DOHH2 (cell line): ENCODE measurements at regions not wholly inside any gene's neighbourhood (a gene's known extent, or its start where the extent isn't known, plus 50 kb on each side); places are given as distances from the start of the nearest gene placed in this dataset.
A peak's percentile ranks its signal among the peaks of the same experiment; 100 is the strongest.

Source experiments
- H3F3A ChIP-seq: fragments of 200-600 bp; sonication (generic), shearing (Covaris generic); 2 replicates; pipeline ENCODE4 v1.6.0; 2016; ENCODE audit warnings: antibody characterized with exemption, mild to moderate bottlenecking; ENCODE audit not compliant: control insufficient read depth, insufficient read depth
- H3K27ac ChIP-seq: fragments of 200-600 bp; sonication (generic); 2 replicates; pipeline ENCODE4 v1.5.1; 2014; ENCODE audit warnings: low read depth, mild to moderate bottlenecking, low read length, moderate library complexity
- H3K27me3 ChIP-seq: fragments of 200-600 bp; sonication (generic); 2 replicates; pipeline ENCODE4 v1.6.1; 2014; ENCODE audit warnings: mild to moderate bottlenecking, low read length, mixed read lengths; ENCODE audit not compliant: control insufficient read depth
- H3K36me3 ChIP-seq: fragments of 200-600 bp; sonication (generic); 2 replicates; pipeline ENCODE4 v1.6.1; 2014; ENCODE audit warnings: mild to moderate bottlenecking, low read length, moderate library complexity, mixed read lengths; ENCODE audit not compliant: control insufficient read depth
- H3K4me1 ChIP-seq: fragments of 200-600 bp; sonication (generic); 2 replicates; pipeline ENCODE4 v1.6.1; 2014; ENCODE audit warnings: mild to moderate bottlenecking, low read length, mixed read lengths; ENCODE audit not compliant: control insufficient read depth
- H3K4me2 ChIP-seq: fragments of 200-600 bp; sonication (generic); 2 replicates; pipeline ENCODE4 v1.6.0; 2014; ENCODE audit warnings: mild to moderate bottlenecking, low read length, moderate library complexity
- H3K4me3 ChIP-seq: fragments of 200-600 bp; sonication (generic); 2 replicates; pipeline ENCODE4 v1.5.1; 2014; ENCODE audit warnings: mild to moderate bottlenecking, low read length, mixed read lengths
- H3K79me2 ChIP-seq: fragments of 200-600 bp; sonication (generic); 2 replicates; pipeline ENCODE4 v1.6.1; 2014; ENCODE audit warnings: mild to moderate bottlenecking, low read length, mixed read lengths; ENCODE audit not compliant: control insufficient read depth
- H3K9me2 ChIP-seq: fragments of 200-600 bp; sonication (generic); replicated peaks from 2 replicates; pipeline ENCODE4 v1.6.1; 2014; ENCODE audit warnings: mild to moderate bottlenecking, low read length, mixed read lengths; ENCODE audit not compliant: control insufficient read depth
- H3K9me3 ChIP-seq: fragments of 200-600 bp; sonication (generic); 2 replicates; pipeline ENCODE4 v1.6.1; 2014; ENCODE audit warnings: antibody characterized with exemption, low read length, mixed read lengths; ENCODE audit not compliant: control insufficient read depth, insufficient read depth
- H4K20me1 ChIP-seq: fragments of 200-600 bp; sonication (generic); 2 replicates; pipeline ENCODE4 v1.6.0; 2014; ENCODE audit warnings: low read depth, mild to moderate bottlenecking, antibody characterized with exemption, low read length, moderate library complexity; ENCODE audit not compliant: control insufficient read depth, insufficient read depth
- CTCF ChIP-seq: fragments of 200-600 bp; sonication (generic); IDR thresholded peaks from one replicate; pipeline ENCODE4 v1.5.1; 2014; ENCODE audit warnings: antibody characterized with exemption, mild to moderate bottlenecking, low read depth, low read length; ENCODE audit not compliant: poor library complexity, severe bottlenecking
- EZH2phosphoT487 ChIP-seq: fragments of 200-600 bp; sonication (generic); IDR thresholded peaks from 2 replicates; pipeline ENCODE4 v1.6.1; 2017; ENCODE audit warnings: borderline replicate concordance, mild to moderate bottlenecking, antibody characterized with exemption, low read length, moderate library complexity, mixed read lengths

- Histone ChIP-seq H3K79me2 (no peaks in the 10 kb centered on the region), H4K20me1 (no peaks in the 10 kb centered on the region), H3K4me2 (no peak overlapping the region), H3F3A (no peaks in the 10 kb centered on the region), H3K36me3 (no peaks in the 10 kb centered on the region), H3K4me1 (no peaks in the 10 kb centered on the region), H3K27me3 (peaks cover 13% of the 10 kb centered on the region), H3K4me3 (no peak overlapping the region), H3K27ac (no peak overlapping the region), H3K9me3 (no peaks in the 10 kb centered on the region), H3K9me2 (no peaks in the 10 kb centered on the region)
- TF ChIP-seq CTCF = no peak
- no peak for TF ChIP-seq EZH2phosphoT487
Observed at GRCh38 chr1:181417915-181418314, 65.4 kb upstream of the CACNA1E start.

GRCh38 chr1:181423301-181423918 is 59.9 kb upstream of the CACNA1E start:
- Histone ChIP-seq H3K9me3 (no peaks in the 10 kb centered on the region), H3K4me2 (no peak overlapping the region), H3K4me3 (no peak overlapping the region), H3K9me2 (no peaks in the 10 kb centered on the region), H3K4me1 (no peaks in the 10 kb centered on the region), H3F3A (no peaks in the 10 kb centered on the region), H4K20me1 (no peaks in the 10 kb centered on the region), H3K27me3 (peaks cover 15% of the 10 kb centered on the region), H3K36me3 (no peaks in the 10 kb centered on the region), H3K27ac (no peak overlapping the region), H3K79me2 (no peaks in the 10 kb centered on the region)
- no peak for TF ChIP-seq EZH2phosphoT487
- peak; percentile 36 for TF ChIP-seq CTCF

- no peaks in the 10 kb centered on the region for H3K36me3 ChIP-seq
- no peaks in the 10 kb centered on the region for H3K79me2 ChIP-seq
- H3K9me2 ChIP-seq = no peaks in the 10 kb centered on the region
- no peaks in the 10 kb centered on the region for H3K4me1 ChIP-seq
- H3K9me3 ChIP-seq = no peaks in the 10 kb centered on the region
- no peaks in the 10 kb centered on the region for H4K20me1 ChIP-seq
- TF ChIP-seq EZH2phosphoT487 (no peak), CTCF (peak; percentile 99)
- peaks cover 19% of the 10 kb centered on the region for H3K27me3 ChIP-seq
- H3K4me2 ChIP-seq = no peak overlapping the region
- no peaks in the 10 kb centered on the region for H3F3A ChIP-seq
- no peak overlapping the region for H3K27ac ChIP-seq
- H3K4me3 ChIP-seq = no peak overlapping the region
Observed at GRCh38 chr1:181424786-181425403, 58.4 kb upstream of the CACNA1E start.
